ENCODE measurements at regions not wholly inside any gene's neighbourhood (a gene's known extent, or its start where the extent isn't known, plus 50 kb on each side); places are given as distances from the start of the nearest gene placed in this dataset.

DNA sequence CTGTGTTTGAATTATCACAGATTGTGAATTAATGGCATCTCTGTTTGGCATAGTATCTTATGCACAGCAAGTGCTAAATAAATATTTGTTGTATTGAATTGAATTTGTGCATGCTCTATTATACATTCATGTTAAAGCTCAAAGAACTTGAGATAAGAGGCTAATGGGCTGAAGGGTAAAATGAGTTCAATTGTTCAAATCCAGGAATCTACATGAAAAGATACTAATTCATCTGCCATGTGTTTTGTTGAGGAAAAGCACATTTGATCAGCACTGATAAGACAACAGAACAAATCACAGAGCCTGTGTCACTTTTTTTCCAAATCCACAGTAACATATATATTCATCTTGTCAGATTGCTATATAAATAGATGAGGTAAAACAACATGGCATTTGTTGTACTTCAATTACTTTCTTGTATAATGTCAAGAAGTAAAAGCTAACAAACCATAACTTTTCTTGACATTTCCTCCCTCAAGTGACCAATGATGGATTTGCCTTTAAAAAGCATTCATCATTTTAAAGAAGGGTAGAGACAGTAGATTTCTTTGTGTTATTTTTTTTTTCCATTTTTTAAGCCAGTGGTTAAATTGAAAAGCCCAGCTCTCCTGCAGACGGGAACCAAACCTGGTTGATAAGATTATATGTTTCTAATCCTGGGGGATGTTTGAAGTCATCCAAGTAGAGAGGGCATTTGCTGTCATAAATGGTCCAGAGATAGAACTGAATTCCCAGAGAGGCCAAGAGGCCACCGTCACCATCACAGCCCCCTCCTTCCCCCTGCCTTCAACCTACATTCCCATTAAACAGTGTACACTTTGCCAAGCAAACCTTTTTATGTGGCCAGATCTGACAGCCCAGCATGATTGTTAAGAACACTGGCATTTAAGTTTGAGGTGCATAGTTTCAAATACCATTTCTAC is 123.0 kb downstream of the CHD9NB start:
- Histone ChIP-seq H3K27ac (no peak overlapping the region), H3K9me3 (ENCODE audit: low read depth) (no peaks in the 10 kb centered on the region), H3K4me3 (no peak overlapping the region), H3K36me3 (no peaks in the 10 kb centered on the region), H3K27me3 (no peaks in the 10 kb centered on the region), H3K4me1 (ENCODE audit: low read depth) (peaks cover 3% of the 10 kb centered on the region)
- DNase-seq (ENCODE audit: low read depth in 1 of 2, low spot score in 1 of 2) = no peak
- TF ChIP-seq, protein P1, sequence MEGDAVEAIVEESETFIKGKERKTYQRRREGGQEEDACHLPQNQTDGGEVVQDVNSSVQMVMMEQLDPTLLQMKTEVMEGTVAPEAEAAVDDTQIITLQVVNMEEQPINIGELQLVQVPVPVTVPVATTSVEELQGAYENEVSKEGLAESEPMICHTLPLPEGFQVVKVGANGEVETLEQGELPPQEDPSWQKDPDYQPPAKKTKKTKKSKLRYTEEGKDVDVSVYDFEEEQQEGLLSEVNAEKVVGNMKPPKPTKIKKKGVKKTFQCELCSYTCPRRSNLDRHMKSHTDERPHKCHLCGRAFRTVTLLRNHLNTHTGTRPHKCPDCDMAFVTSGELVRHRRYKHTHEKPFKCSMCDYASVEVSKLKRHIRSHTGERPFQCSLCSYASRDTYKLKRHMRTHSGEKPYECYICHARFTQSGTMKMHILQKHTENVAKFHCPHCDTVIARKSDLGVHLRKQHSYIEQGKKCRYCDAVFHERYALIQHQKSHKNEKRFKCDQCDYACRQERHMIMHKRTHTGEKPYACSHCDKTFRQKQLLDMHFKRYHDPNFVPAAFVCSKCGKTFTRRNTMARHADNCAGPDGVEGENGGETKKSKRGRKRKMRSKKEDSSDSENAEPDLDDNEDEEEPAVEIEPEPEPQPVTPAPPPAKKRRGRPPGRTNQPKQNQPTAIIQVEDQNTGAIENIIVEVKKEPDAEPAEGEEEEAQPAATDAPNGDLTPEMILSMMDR (IDR thresholded peaks at IDR 0.05; ENCODE audit: low read depth, low read length) = no peak

GRCh38 chr16:52928955-52929354 is 123.7 kb downstream of the CHD9NB start:
- H3K36me3 ChIP-seq = no peaks in the 10 kb centered on the region
- TF ChIP-seq, protein P1 (IDR thresholded peaks at IDR 0.05; ENCODE audit: low read depth, low read length) = no peak
- no peaks in the 10 kb centered on the region for H3K9me3 ChIP-seq (ENCODE audit: low read depth)
- H3K27ac ChIP-seq = no peak overlapping the region
- no peak for DNase-seq (ENCODE audit: low read depth in 1 of 2, low spot score in 1 of 2)
- H3K4me1 ChIP-seq (ENCODE audit: low read depth) = peaks cover 3% of the 10 kb centered on the region
- H3K27me3 ChIP-seq = no peaks in the 10 kb centered on the region
- no peak overlapping the region for H3K4me3 ChIP-seq

DNA sequence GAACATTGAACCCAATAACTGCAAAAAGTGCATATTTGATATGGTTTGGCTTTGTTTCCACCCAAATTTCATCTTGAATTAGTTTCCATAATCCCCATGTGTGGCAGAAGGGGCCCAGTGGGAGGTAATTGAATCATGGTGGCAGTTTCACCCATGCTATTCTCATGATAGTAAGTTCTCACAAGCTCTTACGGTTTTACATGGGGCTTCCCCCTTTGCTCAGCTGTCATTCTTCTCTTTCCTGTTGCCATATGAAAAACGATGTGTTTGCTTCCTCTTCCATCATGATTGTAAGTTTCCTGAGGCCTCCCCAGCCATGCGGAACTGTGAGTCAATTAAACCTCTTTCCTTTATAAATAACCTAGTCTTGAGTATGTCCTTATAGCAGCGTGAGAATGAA is 127.6 kb downstream of the CHD9NB start:
- Histone ChIP-seq H3K36me3 (no peaks in the 10 kb centered on the region), H3K27ac (no peak overlapping the region)

DNA sequence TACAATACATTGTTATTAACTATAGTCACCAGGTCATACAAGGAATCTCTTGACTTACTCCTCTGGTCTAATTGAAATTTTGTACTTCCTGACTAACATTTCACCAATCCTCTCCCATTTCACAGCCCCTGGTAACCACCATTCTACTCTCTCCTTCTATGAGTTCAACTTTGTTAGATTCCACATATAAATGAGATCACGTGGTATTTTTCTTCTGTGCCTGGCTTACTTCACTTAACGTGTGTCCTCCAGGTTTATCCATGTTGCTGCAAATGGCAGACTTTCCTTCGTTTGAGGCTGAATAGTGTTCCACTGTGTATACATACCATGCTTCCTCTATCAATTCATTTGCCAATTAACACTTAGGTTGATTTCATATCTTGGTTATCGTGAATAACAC is 128.5 kb downstream of the CHD9NB start:
- no peak for DNase-seq (ENCODE audit: low read depth in 1 of 2, low spot score in 1 of 2)
- Histone ChIP-seq H3K9me3 (ENCODE audit: low read depth) (no peaks in the 10 kb centered on the region), H3K36me3 (no peaks in the 10 kb centered on the region), H3K4me3 (no peak overlapping the region), H3K27me3 (no peaks in the 10 kb centered on the region), H3K27ac (no peak overlapping the region), H3K4me1 (ENCODE audit: low read depth) (no peaks in the 10 kb centered on the region)
- TF ChIP-seq, protein P1 (IDR thresholded peaks at IDR 0.05; ENCODE audit: low read depth, low read length) = no peak

More for the DNA sequence above, 127.6 kb downstream of the CHD9NB start:
- no peaks in the 10 kb centered on the region for H3K9me3 ChIP-seq (ENCODE audit: low read depth)
- TF ChIP-seq, protein P1 (IDR thresholded peaks at IDR 0.05; ENCODE audit: low read depth, low read length) = no peak
- no peaks in the 10 kb centered on the region for H3K27me3 ChIP-seq
- peaks cover under 1% of the 10 kb centered on the region for H3K4me1 ChIP-seq (ENCODE audit: low read depth)
- DNase-seq (ENCODE audit: low read depth in 1 of 2, low spot score in 1 of 2) = no peak
- no peak overlapping the region for H3K4me3 ChIP-seq

DNA sequence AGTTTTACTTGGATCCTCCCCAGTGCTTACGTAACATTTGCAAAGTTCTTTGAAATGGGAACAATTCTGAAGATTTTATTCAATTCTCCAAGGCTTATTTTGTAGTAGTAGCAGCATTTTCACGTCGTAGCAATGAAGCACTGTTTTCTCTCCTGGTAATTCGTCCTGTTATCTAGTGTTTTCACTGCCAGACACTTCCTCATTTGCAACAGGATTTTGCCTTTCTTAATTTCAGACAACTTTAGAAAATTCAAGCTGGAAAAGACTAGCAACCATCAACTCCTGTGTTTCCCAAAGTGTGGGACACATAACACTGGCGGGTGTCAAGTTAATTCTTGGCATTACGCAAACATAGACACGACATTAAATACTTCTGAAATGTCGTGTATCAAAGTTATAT is 131.6 kb downstream of the CHD9NB start:
- Histone ChIP-seq H3K4me3 (no peak overlapping the region), H3K9me3 (ENCODE audit: low read depth) (no peaks in the 10 kb centered on the region), H3K27me3 (no peaks in the 10 kb centered on the region), H3K36me3 (no peaks in the 10 kb centered on the region), H3K27ac (no peak overlapping the region), H3K4me1 (ENCODE audit: low read depth) (no peaks in the 10 kb centered on the region)
- DNase-seq (ENCODE audit: low read depth in 1 of 2, low spot score in 1 of 2) = no peak
- TF ChIP-seq, protein P1 (IDR thresholded peaks at IDR 0.05; ENCODE audit: low read depth, low read length) = no peak

Data from cardiac muscle cell (in vitro differentiated cells and primary cell).